Anterior cingulate cortex (tissue), 58 donors: ENCODE measurements at regions not wholly inside any gene's neighbourhood (a gene's known extent, or its start where the extent isn't known, plus 50 kb on each side); places are given as distances from the start of the nearest gene placed in this dataset.

Experiments used
- DNase-seq, 58 donors: peaks; one replicate each; lab custom pipeline; 2025; lab: John Stamatoyannopoulos, UW

- no peak for DNase-seq
These were observed 143.4 kb downstream of the CDC5L start for GRCh38 chr6:44530910-44531234.

DNA sequence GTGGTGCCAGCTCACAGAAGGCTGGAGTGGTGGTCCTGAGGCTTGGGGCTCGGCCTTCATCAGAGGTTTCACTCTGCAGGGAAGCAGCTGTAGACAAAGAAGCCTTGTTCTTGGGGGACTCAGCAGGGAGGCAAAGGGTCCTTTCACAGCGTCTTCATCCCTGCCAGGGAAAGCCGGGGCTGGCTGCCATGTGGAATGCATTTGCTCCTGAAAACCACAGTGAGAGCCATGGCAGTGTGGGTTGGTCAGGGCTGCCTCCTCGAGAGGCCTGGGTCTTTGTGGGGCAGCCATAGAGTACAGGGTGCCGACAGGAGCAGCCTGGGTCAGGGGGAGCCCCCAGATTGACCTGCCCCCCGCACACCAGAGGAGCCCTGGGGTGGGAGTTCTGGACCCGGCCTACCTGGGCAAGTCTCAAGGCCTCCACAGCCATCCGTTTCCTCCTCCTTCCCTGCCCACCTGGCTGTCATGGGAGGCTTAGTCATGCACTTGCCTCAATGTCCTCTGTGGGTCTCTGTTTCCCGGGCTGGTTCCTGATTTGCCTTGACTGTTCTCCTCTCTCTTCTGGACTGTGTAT lies 144.0 kb downstream of the CDC5L start:
- peak in 38 of 58 donors; percentile 5 to 73 (median 26) for DNase-seq

DNA sequence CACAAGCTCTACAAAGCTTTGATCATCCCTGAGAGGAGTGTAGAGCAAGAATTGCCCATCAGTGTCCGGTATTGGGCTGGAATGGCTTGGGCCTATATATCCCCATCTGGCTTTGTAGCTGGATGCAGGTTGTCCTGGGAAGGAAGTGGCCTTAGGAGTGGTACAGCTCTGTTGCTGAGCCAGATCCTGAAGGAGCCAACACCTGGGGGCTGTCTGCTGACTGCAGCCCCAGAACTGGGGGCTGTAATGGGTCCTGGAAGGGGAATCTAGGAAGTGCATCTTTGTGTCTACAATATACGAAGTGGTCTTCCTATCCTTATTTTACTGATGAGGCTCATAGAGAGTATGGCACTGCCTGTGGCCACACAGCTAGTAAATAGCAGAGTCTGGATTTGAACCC lies 145.9 kb downstream of the CDC5L start:
- DNase-seq: no peak

GRCh38 chr6:44534291-44534690 lies 146.8 kb downstream of the CDC5L start:
- DNase-seq: no peak

- no peak for DNase-seq
These were observed 147.9 kb downstream of the CDC5L start for GRCh38 chr6:44535446-44535845.

DNA sequence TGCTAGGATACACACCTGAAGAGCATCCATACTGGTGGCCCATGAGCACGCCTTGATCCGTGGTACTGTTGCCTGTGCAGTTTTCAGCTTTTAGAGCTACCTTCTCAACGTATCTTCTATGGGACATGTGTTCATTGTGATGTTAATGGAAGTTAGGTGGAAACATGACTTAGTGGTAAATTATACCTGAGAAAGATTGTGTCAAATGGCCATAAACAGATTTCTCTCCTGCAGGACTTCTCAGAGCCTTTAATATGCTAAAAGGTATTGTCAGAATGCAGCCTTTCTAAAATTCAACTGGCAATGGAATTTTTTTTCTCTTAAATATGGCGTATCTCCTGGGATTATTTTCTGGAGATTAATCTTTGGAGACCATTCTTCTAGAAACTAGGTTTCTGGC lies 148.5 kb downstream of the CDC5L start:
- DNase-seq: no peak

GRCh38 chr6:44537306-44538049 lies 150.0 kb downstream of the CDC5L start:
- DNase-seq: no peak

GRCh38 chr6:44538131-44538806 lies 150.8 kb downstream of the CDC5L start:
- no peak for DNase-seq

DNA sequence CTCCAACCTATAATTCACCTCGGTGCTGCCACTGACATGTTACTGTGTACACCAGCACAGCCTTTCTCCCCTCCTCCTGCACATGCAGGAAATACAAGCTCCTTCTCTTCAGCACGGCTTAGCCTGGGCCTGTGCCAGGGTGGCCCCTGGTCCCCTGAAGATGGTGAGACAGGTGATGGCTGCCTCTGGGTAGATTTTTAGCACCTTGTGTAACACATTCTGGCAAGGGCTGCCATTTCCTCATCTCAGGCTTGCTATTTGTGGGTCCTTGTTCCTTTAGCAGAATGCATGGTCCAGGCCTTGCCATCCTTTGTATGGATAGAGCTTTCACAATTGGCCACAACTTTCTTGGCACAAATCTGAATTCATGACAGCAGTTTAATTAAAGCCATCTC lies 151.3 kb downstream of the CDC5L start:
- no peak for DNase-seq

- DNase-seq: no peak
These were observed 152.3 kb downstream of the CDC5L start for GRCh38 chr6:44539701-44540355.

DNA sequence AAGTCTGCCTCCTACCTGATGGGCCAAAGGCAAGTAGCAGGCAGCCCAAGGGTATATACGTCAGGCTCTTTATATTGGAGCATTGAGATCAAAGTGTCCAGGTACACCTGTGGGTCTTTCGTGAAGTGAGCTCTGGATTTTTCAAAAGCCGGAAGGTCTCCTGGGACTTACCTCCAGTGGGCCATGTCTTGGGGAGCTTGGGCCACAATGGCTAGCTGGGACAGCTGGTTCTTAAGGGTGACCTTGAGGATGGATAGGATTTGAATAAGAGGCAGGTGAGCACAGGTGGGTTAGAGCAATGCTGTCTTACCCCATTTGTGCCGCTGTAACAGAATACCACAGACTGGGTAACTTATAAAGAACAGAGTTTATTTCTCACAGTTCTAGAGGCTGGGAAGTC lies 153.4 kb downstream of the CDC5L start:
- DNase-seq: no peak

- DNase-seq: peak in 41 of 58 donors; percentile 4 to 81 (median 38)
These were observed 155.1 kb downstream of the CDC5L start for GRCh38 chr6:44542401-44543116.

- no peak for DNase-seq
These were observed 156.2 kb downstream of the CDC5L start for GRCh38 chr6:44543664-44544063.

DNA sequence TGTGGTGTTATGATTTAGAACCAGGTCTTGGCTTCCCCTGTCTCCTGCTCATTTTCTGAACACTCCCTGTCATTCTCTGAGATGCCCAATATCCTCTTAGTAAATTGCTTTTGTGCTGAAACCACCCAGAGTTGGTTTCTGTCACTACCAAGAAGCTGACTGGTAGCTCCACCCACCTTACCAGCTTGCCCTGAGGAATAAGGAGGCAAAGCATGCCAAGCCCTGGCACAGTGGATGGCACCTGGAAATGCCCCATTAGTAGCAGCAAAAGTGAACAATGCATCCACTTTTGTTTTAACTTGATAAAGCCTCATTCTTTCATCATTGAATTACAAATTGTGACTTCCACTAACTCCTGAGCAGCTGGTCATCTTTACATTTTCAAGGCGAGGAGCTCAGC lies 157.7 kb downstream of the CDC5L start:
- no peak for DNase-seq

DNA sequence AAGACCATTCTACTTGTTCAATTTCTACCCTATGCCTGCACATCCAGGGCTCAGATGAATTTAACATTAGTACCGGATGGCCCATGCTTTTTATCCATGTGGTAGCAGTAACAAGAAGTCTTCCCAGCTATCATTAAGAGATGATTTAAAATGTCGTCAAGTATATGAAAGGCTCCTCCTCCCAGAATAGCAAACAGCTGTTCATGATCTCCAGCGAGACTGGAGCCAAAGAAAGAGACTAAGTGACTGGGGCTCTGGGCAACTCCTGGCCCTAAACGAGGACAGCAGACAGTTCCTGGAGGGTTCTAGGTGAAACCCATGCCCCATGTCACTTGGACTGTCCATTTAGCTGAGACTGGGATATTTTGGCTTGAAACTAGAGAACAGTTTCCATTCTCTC lies 160.8 kb downstream of the CDC5L start:
- no peak for DNase-seq

- DNase-seq: no peak
These were observed 162.0 kb downstream of the CDC5L start for GRCh38 chr6:44549516-44549915.

DNA sequence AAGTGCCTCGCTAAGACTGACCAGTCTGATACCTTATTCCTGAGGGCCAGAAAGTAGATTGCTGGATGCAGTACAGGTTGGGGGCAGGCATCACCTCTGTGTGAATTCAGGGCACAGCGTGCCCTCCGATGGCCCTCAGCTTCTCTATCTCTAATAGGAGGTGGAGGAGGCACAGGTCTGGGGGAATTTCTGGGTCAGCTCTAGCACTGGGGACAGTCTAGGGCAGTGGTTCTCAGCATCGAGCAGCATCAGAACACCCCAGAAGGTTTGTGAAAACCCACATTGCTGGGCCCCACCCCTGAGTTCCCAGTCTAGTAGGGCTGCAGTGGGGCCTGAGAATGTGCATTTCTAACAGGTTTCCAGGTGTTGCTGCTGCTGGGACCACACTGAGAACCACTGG lies 166.7 kb downstream of the CDC5L start:
- no peak for DNase-seq

GRCh38 chr6:44554861-44555260 lies 167.4 kb downstream of the CDC5L start:
- DNase-seq: peak in 8 of 58 donors; percentile 2 to 25 (median 5)

DNA sequence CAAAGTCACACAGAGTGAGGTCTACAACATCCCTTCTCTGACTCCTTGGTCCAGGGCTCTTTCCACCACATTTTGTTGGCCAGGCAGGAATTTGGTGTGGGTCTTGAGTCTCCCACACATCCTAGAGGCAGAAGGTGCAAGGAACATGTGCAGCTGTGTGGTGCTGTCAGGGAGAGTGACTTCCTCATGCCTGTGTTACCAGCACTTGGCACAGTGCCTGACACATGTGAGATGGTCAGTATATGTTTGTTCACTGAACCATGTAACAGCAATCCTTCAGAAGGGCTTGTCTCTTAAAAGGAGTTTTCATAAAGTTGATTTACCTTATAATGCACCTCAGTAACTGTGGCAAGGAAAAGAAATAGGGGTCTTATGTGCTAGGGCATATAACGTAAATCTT lies 168.5 kb downstream of the CDC5L start:
- DNase-seq: no peak

DNA sequence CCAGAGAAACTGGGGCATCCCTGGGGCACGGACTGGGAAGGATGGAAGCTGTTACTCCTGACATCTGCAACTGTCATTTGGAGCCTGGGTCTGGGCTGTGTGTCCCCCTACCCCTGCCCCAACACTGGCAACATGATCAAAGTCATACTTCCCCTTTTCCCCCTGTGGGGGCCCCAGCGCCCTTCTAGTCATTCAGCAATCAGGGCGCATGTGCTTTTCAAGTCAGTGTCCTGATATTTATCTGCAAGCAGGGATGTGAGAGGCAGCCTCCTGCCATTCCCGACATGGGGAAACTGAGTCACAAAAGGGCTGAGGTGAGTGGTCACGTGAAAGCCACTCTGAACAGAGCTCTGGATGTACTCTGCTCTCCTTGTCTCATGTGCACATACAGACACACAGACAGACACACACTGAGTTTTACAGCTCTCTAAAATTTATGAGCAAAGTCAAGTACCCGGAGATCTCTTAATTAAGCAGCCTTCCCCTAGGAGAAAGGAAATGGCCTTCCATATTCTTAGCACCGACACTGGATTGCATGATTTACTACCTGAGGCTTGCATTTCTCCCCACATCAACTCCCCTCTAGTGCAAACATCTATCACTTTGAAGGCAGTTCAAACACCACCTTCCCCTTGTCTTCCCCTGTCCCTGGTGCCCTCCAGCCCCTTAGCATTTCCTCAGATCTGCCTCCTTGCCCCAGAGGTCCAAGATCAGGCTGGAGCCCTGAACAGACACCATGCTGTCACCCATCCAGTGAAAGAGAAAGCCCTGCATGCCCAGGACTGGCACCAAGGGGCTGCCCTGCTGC lies 170.7 kb downstream of the CDC5L start:
- DNase-seq: no peak
